ENCODE measurements at regions not wholly inside any gene's neighbourhood (a gene's known extent, or its start where the extent isn't known, plus 50 kb on each side); places are given as distances from the start of the nearest gene placed in this dataset.
"Not testable (repeated sequence)": the region's sequence is repeated elsewhere in the genome, so short reads cannot be mapped to it uniquely, and the experiment has no call there.

GRCh38 chrX:30008031-30008430 is 207.3 kb upstream of the MAGEB2 start:
- TF ChIP-seq, protein P1, sequence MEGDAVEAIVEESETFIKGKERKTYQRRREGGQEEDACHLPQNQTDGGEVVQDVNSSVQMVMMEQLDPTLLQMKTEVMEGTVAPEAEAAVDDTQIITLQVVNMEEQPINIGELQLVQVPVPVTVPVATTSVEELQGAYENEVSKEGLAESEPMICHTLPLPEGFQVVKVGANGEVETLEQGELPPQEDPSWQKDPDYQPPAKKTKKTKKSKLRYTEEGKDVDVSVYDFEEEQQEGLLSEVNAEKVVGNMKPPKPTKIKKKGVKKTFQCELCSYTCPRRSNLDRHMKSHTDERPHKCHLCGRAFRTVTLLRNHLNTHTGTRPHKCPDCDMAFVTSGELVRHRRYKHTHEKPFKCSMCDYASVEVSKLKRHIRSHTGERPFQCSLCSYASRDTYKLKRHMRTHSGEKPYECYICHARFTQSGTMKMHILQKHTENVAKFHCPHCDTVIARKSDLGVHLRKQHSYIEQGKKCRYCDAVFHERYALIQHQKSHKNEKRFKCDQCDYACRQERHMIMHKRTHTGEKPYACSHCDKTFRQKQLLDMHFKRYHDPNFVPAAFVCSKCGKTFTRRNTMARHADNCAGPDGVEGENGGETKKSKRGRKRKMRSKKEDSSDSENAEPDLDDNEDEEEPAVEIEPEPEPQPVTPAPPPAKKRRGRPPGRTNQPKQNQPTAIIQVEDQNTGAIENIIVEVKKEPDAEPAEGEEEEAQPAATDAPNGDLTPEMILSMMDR (IDR thresholded peaks at IDR 0.05; ENCODE audit: low read depth, low read length) = no peak
- DNase-seq (ENCODE audit: extremely low read depth, low read depth) = no peak

- DNase-seq (ENCODE audit: extremely low read depth, low read depth) = no peak
- TF ChIP-seq, protein P1 (IDR thresholded peaks at IDR 0.05; ENCODE audit: low read depth, low read length) = no peak
Measured at GRCh38 chrX:30010471-30010870, 204.9 kb upstream of the MAGEB2 start.

GRCh38 chrX:30015440-30015839 is 199.9 kb upstream of the MAGEB2 start:
- no peak for DNase-seq (ENCODE audit: extremely low read depth, low read depth)
- TF ChIP-seq, protein P1 (IDR thresholded peaks at IDR 0.05; ENCODE audit: low read depth, low read length) = no peak

DNA sequence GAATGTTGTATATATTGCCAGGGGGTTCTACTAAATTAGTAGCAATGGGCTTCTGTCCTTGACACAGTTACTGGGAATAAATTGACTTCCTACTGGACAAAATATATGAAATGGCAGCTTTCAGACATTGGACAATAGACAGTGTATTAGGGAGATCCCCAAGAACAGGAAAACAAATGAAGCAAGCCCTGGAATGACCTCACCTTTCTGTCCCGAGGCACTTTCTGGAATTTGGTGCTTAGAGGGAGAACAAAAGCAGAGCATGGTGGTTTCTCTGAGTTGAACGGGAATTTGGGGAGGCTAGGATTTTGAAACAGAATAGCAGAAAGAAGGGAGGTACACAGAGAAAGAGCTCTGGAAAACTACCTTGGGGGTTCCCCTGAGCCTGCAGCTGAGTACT is 187.7 kb upstream of the MAGEB2 start:
- TF ChIP-seq, protein P1 (IDR thresholded peaks at IDR 0.05; ENCODE audit: low read depth, low read length) = no peak
- DNase-seq (ENCODE audit: extremely low read depth, low read depth) = no peak

DNA sequence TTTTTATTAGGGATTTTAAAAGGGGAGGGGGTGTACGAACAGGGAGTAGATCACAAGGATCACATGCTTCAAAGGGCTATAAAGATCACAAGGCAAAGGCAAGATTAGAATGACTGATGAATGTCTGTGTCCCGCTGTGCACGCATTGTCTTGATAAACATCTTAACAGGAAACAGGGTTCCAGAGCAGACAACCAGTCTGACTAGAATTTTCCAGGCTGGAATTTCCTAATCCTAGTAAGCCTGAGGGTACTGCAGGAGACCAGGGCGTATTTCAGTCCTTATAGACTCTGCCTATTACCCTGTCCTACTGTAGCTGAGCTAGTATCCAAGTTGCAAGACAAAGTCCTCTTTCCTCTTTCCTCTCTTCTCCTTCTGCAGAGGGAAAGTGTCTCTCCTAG is 179.0 kb upstream of the MAGEB2 start:
- not testable (repeated sequence) for DNase-seq (ENCODE audit: extremely low read depth, low read depth)

DNA sequence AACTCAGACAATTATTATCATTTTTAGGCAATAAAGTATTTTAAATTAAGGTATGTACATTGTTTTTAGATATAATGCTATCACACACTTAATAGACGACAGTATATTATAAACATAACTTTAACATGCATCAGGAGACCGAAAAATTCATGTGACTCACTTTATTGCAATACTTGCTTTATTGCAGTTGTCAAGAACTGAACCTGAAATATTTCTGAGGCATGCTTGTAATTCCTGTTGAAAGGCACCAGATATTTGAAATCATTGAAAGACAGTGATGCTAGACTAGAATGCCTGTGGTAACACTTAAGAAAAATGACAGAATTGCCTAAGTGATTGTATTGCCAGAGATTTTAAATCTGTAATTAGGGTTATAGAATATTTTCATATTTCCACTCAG is 175.6 kb upstream of the MAGEB2 start:
- DNase-seq (ENCODE audit: extremely low read depth, low read depth) = no peak
- TF ChIP-seq, protein P1 (IDR thresholded peaks at IDR 0.05; ENCODE audit: low read depth, low read length) = no peak

GRCh38 chrX:30060718-30061117 is 154.6 kb upstream of the MAGEB2 start:
- DNase-seq (ENCODE audit: extremely low read depth, low read depth) = no peak

DNA sequence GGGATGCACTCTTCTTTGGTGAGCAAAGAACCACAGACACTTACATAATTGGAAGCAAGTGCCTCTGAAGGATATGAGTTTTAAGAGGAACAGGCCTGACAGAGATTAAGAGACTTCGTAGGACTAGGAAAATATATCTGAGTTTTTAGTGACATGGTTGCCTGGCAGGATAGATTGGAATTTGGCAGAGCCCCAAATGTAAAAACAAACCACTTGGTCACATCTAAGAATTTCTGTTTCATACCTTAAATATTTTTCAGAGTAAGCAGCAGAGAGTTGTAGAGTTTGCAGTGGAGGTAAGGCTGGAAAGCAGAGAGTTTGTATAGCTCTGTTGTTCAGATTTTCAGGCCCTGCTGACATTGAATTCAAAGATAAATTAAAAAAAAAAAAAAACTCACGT is 150.1 kb upstream of the MAGEB2 start:
- DNase-seq (ENCODE audit: extremely low read depth, low read depth) = no peak
- TF ChIP-seq, protein P1 (IDR thresholded peaks at IDR 0.05; ENCODE audit: low read depth, low read length) = no peak

More at GRCh38 chrX:30060718-30061117, 154.6 kb upstream of the MAGEB2 start:
- TF ChIP-seq, protein P1 (IDR thresholded peaks at IDR 0.05; ENCODE audit: low read depth, low read length) = peak; percentile 34

All from AG09319 (cell line).